PFSK-1 (cell line): ENCODE measurements at regions not wholly inside any gene's neighbourhood (a gene's known extent, or its start where the extent isn't known, plus 50 kb on each side); places are given as distances from the start of the nearest gene placed in this dataset.

Source experiments
- FOXP2 ChIP-seq: optimal IDR thresholded peaks from 2 replicates; pipeline ENCODE3; 2011; ENCODE audit warnings: borderline replicate concordance, control low read depth, inconsistent platforms; ENCODE audit not compliant: insufficient read depth; ENCODE audit errors: extremely low read length, extremely low read depth
- POLR2AphosphoS5 ChIP-seq: IDR thresholded peaks from 2 replicates; pipeline ENCODE4 v1.6.1; 2012; ENCODE audit warnings: low read depth, mild to moderate bottlenecking, control low read depth, low read length, moderate library complexity
- SIN3A ChIP-seq: IDR thresholded peaks from 2 replicates; pipeline ENCODE4 v1.6.1; 2012; ENCODE audit warnings: mild to moderate bottlenecking, low read length, moderate library complexity, borderline replicate concordance; ENCODE audit not compliant: insufficient read depth
- TAF1 ChIP-seq: IDR thresholded peaks from 2 replicates; pipeline ENCODE4 v1.6.1; 2012; ENCODE audit warnings: low read length, control low read depth, borderline replicate concordance; ENCODE audit not compliant: insufficient read depth
- TF ChIP-seq, protein P1 (sequence below), 2 experiments: IDR thresholded peaks; 2 replicates each; pipeline versions ENCODE4 v1.6.1 to v1.8.0; 2011 to 2012; ENCODE audit warnings: low read depth in 2 of 2, low read length in 2 of 2, control low read depth in 1 of 2, inconsistent platforms in 1 of 2, mild to moderate bottlenecking in 1 of 2, moderate library complexity in 1 of 2; ENCODE audit not compliant: insufficient read depth in 1 of 2

DNA sequence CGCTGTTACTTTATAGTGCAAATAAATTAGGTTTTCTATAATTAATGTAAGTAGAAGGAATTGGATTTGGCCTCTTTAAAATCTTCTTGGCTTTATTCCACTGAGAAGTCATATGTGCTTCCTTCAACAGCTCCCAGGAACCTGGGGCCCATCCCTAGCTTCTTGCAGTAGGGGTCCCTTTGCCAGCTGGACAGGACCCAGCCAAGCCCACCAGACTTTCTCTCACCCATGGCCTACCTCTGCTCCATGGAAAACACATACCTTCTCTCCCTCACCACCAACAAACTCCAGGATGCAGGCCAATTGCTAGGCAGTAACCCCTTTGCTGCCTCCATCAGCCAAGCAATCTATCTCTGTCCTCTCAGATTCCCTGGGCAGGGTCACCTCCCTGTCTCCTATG lies 84.0 kb downstream of the RSL24D1 start:
- TF ChIP-seq POLR2AphosphoS5 (no peak), TAF1 (no peak), SIN3A (no peak), FOXP2 (no peak)
- TF ChIP-seq, protein P1, sequence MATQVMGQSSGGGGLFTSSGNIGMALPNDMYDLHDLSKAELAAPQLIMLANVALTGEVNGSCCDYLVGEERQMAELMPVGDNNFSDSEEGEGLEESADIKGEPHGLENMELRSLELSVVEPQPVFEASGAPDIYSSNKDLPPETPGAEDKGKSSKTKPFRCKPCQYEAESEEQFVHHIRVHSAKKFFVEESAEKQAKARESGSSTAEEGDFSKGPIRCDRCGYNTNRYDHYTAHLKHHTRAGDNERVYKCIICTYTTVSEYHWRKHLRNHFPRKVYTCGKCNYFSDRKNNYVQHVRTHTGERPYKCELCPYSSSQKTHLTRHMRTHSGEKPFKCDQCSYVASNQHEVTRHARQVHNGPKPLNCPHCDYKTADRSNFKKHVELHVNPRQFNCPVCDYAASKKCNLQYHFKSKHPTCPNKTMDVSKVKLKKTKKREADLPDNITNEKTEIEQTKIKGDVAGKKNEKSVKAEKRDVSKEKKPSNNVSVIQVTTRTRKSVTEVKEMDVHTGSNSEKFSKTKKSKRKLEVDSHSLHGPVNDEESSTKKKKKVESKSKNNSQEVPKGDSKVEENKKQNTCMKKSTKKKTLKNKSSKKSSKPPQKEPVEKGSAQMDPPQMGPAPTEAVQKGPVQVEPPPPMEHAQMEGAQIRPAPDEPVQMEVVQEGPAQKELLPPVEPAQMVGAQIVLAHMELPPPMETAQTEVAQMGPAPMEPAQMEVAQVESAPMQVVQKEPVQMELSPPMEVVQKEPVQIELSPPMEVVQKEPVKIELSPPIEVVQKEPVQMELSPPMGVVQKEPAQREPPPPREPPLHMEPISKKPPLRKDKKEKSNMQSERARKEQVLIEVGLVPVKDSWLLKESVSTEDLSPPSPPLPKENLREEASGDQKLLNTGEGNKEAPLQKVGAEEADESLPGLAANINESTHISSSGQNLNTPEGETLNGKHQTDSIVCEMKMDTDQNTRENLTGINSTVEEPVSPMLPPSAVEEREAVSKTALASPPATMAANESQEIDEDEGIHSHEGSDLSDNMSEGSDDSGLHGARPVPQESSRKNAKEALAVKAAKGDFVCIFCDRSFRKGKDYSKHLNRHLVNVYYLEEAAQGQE (IDR thresholded peaks at IDR 0.05; ENCODE audit: insufficient read depth in 1 of 2, low read depth in 2 of 2, low read length in 2 of 2): no peak

DNA sequence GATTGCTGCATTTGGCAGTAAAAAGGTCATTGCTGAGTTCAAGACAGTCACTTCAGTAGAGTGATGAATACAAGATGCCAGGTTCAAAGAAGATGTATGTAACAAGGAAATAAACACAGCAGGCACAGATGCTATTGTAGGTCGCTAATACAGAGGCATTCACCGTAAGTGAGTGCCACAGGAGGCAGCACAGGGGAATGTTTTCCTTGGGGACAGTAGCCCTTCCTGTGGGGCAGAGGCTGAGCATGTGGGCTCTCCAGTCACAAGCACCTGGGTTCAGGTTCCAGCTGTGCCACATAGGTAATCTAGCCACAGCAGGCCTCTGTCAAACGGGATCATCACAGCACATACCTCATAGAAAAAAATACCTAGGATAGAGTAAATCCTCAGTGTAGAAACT lies 86.3 kb downstream of the RSL24D1 start:
- TF ChIP-seq FOXP2 (no peak), TAF1 (no peak), SIN3A (no peak), POLR2AphosphoS5 (no peak)
- TF ChIP-seq, protein P1 (IDR thresholded peaks at IDR 0.05; ENCODE audit: insufficient read depth in 1 of 2, low read depth in 2 of 2, low read length in 2 of 2): no peak

GRCh38 chr15:55108858-55109518 lies 87.8 kb downstream of the RSL24D1 start:
- TF ChIP-seq, protein P1 (IDR thresholded peaks at IDR 0.05; ENCODE audit: insufficient read depth in 1 of 2, low read depth in 2 of 2, low read length in 2 of 2): no peak
- TF ChIP-seq TAF1: no peak
- no peak for TF ChIP-seq FOXP2
- TF ChIP-seq SIN3A: no peak
- no peak for TF ChIP-seq POLR2AphosphoS5

DNA sequence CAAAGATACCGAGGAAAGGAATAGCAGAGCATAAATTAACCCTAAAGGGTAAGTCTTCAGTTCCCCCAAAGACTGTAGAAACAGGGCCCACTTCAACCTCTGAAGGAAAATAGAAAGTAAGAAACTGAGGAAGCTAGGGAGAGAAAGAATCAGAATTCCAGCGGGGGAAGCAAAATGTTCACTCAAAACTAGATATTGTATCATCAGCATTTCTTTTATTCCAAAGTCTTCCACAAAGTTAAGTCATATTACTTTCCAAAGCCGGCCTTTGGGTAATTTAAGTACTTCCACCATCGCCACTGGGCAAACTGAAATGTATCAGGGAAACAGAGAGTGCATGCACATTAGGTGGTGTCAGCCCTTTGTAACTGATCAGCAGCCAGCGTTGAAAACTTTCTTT lies 88.3 kb downstream of the RSL24D1 start:
- TF ChIP-seq TAF1 (no peak), SIN3A (no peak), POLR2AphosphoS5 (no peak), FOXP2 (no peak)
- TF ChIP-seq, protein P1 (IDR thresholded peaks at IDR 0.05; ENCODE audit: insufficient read depth in 1 of 2, low read depth in 2 of 2, low read length in 2 of 2): no peak
